Naive B cell (primary cell): ENCODE measurements at regions not wholly inside any gene's neighbourhood (a gene's known extent, or its start where the extent isn't known, plus 50 kb on each side); places are given as distances from the start of the nearest gene placed in this dataset.
A peak's percentile ranks its signal among the peaks of the same experiment; 100 is the strongest.

Experiments used
- ATAC-seq, 2 donors: fragments of 150-1000 bp; cut with Tn5 transposase; 2 replicates each; pipeline ENCODE4 v1.10.0; 2021; ENCODE audit warnings: low read depth in 2 of 2, mild to moderate bottlenecking in 2 of 2, moderate library complexity in 2 of 2
- DNase-seq: peaks from one replicate; pipeline ENCODE4 v3.0.0; 2022
- H3K27ac Mint-ChIP-seq, 6 donors: one replicate each; pipeline ENCODE4 v1.8.0; 2020 to 2022; ENCODE audit warnings: mild to moderate bottlenecking in 6 of 6, mixed read lengths in 6 of 6, moderate library complexity in 5 of 6, inconsistent platforms in 2 of 6
- H3K27me3 Mint-ChIP-seq, 3 donors: one replicate each; pipeline ENCODE4 v1.8.0; 2021 to 2022; ENCODE audit warnings: mixed read lengths in 3 of 3, mild to moderate bottlenecking in 1 of 3
- H3K36me3 Mint-ChIP-seq, 2 donors: one replicate each; pipeline ENCODE4 v1.8.0; 2020 to 2022; ENCODE audit warnings: mixed read lengths in 2 of 2, inconsistent platforms in 1 of 2, mild to moderate bottlenecking in 1 of 2
- H3K4me1 Mint-ChIP-seq, 3 donors: one replicate each; pipeline ENCODE4 v1.8.0; 2020 to 2022; ENCODE audit warnings: mixed read lengths in 3 of 3, inconsistent platforms in 1 of 3, mild to moderate bottlenecking in 1 of 3, moderate library complexity in 1 of 3
- H3K4me3 Mint-ChIP-seq, 8 donors: one replicate each; pipeline ENCODE4 v1.8.0; 2020 to 2022; ENCODE audit warnings: mild to moderate bottlenecking in 8 of 8, mixed read lengths in 8 of 8, moderate library complexity in 8 of 8, inconsistent platforms in 2 of 8
- H3K9me3 Mint-ChIP-seq, 7 donors: one replicate each; pipeline ENCODE4 v1.8.0; 2020 to 2022; ENCODE audit warnings: mixed read lengths in 7 of 7, mild to moderate bottlenecking in 5 of 7, inconsistent platforms in 2 of 7, moderate library complexity in 1 of 7

- H3K36me3 Mint-ChIP-seq = no peaks in the 10 kb centered on the region
Observed at GRCh38 chr1:29439615-29440014, 203.3 kb downstream of the PTPRU start.

GRCh38 chr1:29438991-29439390 is 202.7 kb downstream of the PTPRU start:
- Mint-ChIP-seq H3K4me1 (no peaks in the 10 kb centered on the region), H3K27me3 (peaks cover 0 to 36% (median 28%) of the 10 kb centered on the region in 3 donors), H3K9me3 (peaks cover 0 to 2% (median 0%) of the 10 kb centered on the region in 7 donors), H3K27ac (no peak overlapping the region), H3K4me3 (no peak overlapping the region), H3K36me3 (no peaks in the 10 kb centered on the region)
- no peak for ATAC-seq
- DNase-seq = no peak

More at GRCh38 chr1:29439615-29440014, 203.3 kb downstream of the PTPRU start:
- no peak overlapping the region for H3K27ac Mint-ChIP-seq
- H3K9me3 Mint-ChIP-seq = peaks cover 0 to 2% (median 0%) of the 10 kb centered on the region in 7 donors
- H3K4me3 Mint-ChIP-seq = no peak overlapping the region
- ATAC-seq = no peak
- no peak for DNase-seq
- peaks cover 0 to 40% (median 34%) of the 10 kb centered on the region in 3 donors for H3K27me3 Mint-ChIP-seq
- no peaks in the 10 kb centered on the region for H3K4me1 Mint-ChIP-seq

GRCh38 chr1:29437946-29438345 is 201.6 kb downstream of the PTPRU start:
- no peaks in the 10 kb centered on the region for H3K36me3 Mint-ChIP-seq
- H3K27ac Mint-ChIP-seq = no peak overlapping the region
- ATAC-seq = no peak

GRCh38 chr1:29436181-29436785 is 200.0 kb downstream of the PTPRU start:
- Mint-ChIP-seq H3K4me3 (no peak overlapping the region), H3K36me3 (peaks cover 0 to 9% of the 10 kb centered on the region in 2 donors), H3K4me1 (no peaks in the 10 kb centered on the region), H3K9me3 (peaks cover 3 to 11% (median 7%) of the 10 kb centered on the region in 7 donors), H3K27me3 (peaks cover 4 to 33% (median 32%) of the 10 kb centered on the region in 3 donors), H3K27ac (peak overlapping the region in 1 of 6 donors; percentile 73)
- DNase-seq (no peak), ATAC-seq (no peak)

More at GRCh38 chr1:29437946-29438345, 201.6 kb downstream of the PTPRU start:
- no peak for DNase-seq
- H3K4me3 Mint-ChIP-seq = no peak overlapping the region
- H3K9me3 Mint-ChIP-seq = peaks cover 0 to 2% (median 0%) of the 10 kb centered on the region in 7 donors
- H3K27me3 Mint-ChIP-seq = peaks cover 0 to 29% (median 26%) of the 10 kb centered on the region in 3 donors
- no peaks in the 10 kb centered on the region for H3K4me1 Mint-ChIP-seq

GRCh38 chr1:29433830-29434229 is 197.5 kb downstream of the PTPRU start:
- Mint-ChIP-seq H3K27me3 (peaks cover 5 to 21% (median 21%) of the 10 kb centered on the region in 3 donors), H3K4me3 (no peak overlapping the region), H3K27ac (peak overlapping the region in 1 of 6 donors; percentile 28), H3K36me3 (peaks cover 0 to 11% of the 10 kb centered on the region in 2 donors), H3K4me1 (no peaks in the 10 kb centered on the region), H3K9me3 (peaks cover 7 to 33% (median 17%) of the 10 kb centered on the region in 7 donors)
- ATAC-seq (no peak), DNase-seq (no peak)

- DNase-seq (no peak), ATAC-seq (no peak)
- Mint-ChIP-seq H3K9me3 (peaks cover 8 to 33% (median 19%) of the 10 kb centered on the region in 7 donors), H3K4me3 (no peak overlapping the region), H3K27me3 (peaks cover 13 to 30% (median 21%) of the 10 kb centered on the region in 3 donors), H3K36me3 (peaks cover 0 to 11% of the 10 kb centered on the region in 2 donors), H3K27ac (no peak overlapping the region), H3K4me1 (no peaks in the 10 kb centered on the region)
Observed at GRCh38 chr1:29431138-29431537, 194.8 kb downstream of the PTPRU start.

GRCh38 chr1:29429656-29430055 is 193.3 kb downstream of the PTPRU start:
- peaks cover 13 to 31% (median 26%) of the 10 kb centered on the region in 3 donors for H3K27me3 Mint-ChIP-seq
- DNase-seq (no peak), ATAC-seq (no peak)
- H3K4me3 Mint-ChIP-seq = no peak overlapping the region
- no peak overlapping the region for H3K27ac Mint-ChIP-seq
- H3K9me3 Mint-ChIP-seq = peaks cover 8 to 33% (median 19%) of the 10 kb centered on the region in 7 donors
- no peaks in the 10 kb centered on the region for H3K4me1 Mint-ChIP-seq
- H3K36me3 Mint-ChIP-seq = peaks cover 0 to 11% of the 10 kb centered on the region in 2 donors

- peaks cover 8 to 33% (median 19%) of the 10 kb centered on the region in 7 donors for H3K9me3 Mint-ChIP-seq
- H3K4me1 Mint-ChIP-seq = no peaks in the 10 kb centered on the region
- H3K4me3 Mint-ChIP-seq = no peak overlapping the region
- no peak for ATAC-seq
- peaks cover 13 to 33% (median 31%) of the 10 kb centered on the region in 3 donors for H3K27me3 Mint-ChIP-seq
- peaks cover 0 to 11% of the 10 kb centered on the region in 2 donors for H3K36me3 Mint-ChIP-seq
- no peak overlapping the region for H3K27ac Mint-ChIP-seq
- no peak for DNase-seq
Observed at GRCh38 chr1:29428997-29429396, 192.7 kb downstream of the PTPRU start.

GRCh38 chr1:29428280-29428615 is 191.9 kb downstream of the PTPRU start:
- no peak for ATAC-seq
- peaks cover 8 to 33% (median 19%) of the 10 kb centered on the region in 7 donors for H3K9me3 Mint-ChIP-seq
- H3K27me3 Mint-ChIP-seq = peaks cover 13 to 34% (median 33%) of the 10 kb centered on the region in 3 donors
- no peak overlapping the region for H3K4me3 Mint-ChIP-seq
- no peak for DNase-seq
- H3K27ac Mint-ChIP-seq = no peak overlapping the region
- H3K36me3 Mint-ChIP-seq = peaks cover 0 to 11% of the 10 kb centered on the region in 2 donors
- H3K4me1 Mint-ChIP-seq = no peaks in the 10 kb centered on the region

- H3K9me3 Mint-ChIP-seq = peaks cover 8 to 33% (median 19%) of the 10 kb centered on the region in 7 donors
- peaks cover 13 to 39% (median 38%) of the 10 kb centered on the region in 3 donors for H3K27me3 Mint-ChIP-seq
- no peaks in the 10 kb centered on the region for H3K4me1 Mint-ChIP-seq
- H3K27ac Mint-ChIP-seq = no peak overlapping the region
- no peak overlapping the region for H3K4me3 Mint-ChIP-seq
- peaks cover 0 to 11% of the 10 kb centered on the region in 2 donors for H3K36me3 Mint-ChIP-seq
- DNase-seq = no peak
- ATAC-seq = no peak
Observed at GRCh38 chr1:29427614-29428279, 191.4 kb downstream of the PTPRU start.

- no peak overlapping the region for H3K27ac Mint-ChIP-seq
Observed at GRCh38 chr1:29426701-29427279, 190.5 kb downstream of the PTPRU start.

GRCh38 chr1:29425631-29426030 is 189.3 kb downstream of the PTPRU start:
- no peaks in the 10 kb centered on the region for H3K4me1 Mint-ChIP-seq
- H3K27ac Mint-ChIP-seq = no peak overlapping the region
- peaks cover 4 to 26% (median 14%) of the 10 kb centered on the region in 7 donors for H3K9me3 Mint-ChIP-seq
- no peaks in the 10 kb centered on the region for H3K36me3 Mint-ChIP-seq
- DNase-seq (no peak), ATAC-seq (no peak)
- H3K4me3 Mint-ChIP-seq = peak overlapping the region in 1 of 8 donors; percentile 35
- H3K27me3 Mint-ChIP-seq = peaks cover 8 to 50% (median 43%) of the 10 kb centered on the region in 3 donors

More at GRCh38 chr1:29426701-29427279, 190.5 kb downstream of the PTPRU start:
- peaks cover 0 to 7% of the 10 kb centered on the region in 2 donors for H3K36me3 Mint-ChIP-seq
- no peak for DNase-seq
- no peak overlapping the region for H3K4me3 Mint-ChIP-seq
- peaks cover 13 to 43% (median 42%) of the 10 kb centered on the region in 3 donors for H3K27me3 Mint-ChIP-seq
- ATAC-seq = no peak
- no peaks in the 10 kb centered on the region for H3K4me1 Mint-ChIP-seq
- peaks cover 5 to 28% (median 15%) of the 10 kb centered on the region in 7 donors for H3K9me3 Mint-ChIP-seq

GRCh38 chr1:29424266-29424665 is 187.9 kb downstream of the PTPRU start:
- Mint-ChIP-seq H3K27ac (no peak overlapping the region), H3K36me3 (no peaks in the 10 kb centered on the region), H3K9me3 (peaks cover 8 to 18% (median 12%) of the 10 kb centered on the region in 7 donors), H3K4me3 (no peak overlapping the region), H3K4me1 (no peaks in the 10 kb centered on the region), H3K27me3 (peaks cover 13 to 50% (median 43%) of the 10 kb centered on the region in 3 donors)
- no peak for DNase-seq
- no peak for ATAC-seq
